Bone marrow (tissue), 2 donors: ENCODE measurements at regions not wholly inside any gene's neighbourhood (a gene's known extent, or its start where the extent isn't known, plus 50 kb on each side); places are given as distances from the start of the nearest gene placed in this dataset.

Source experiments
- DNase-seq, 2 donors: peaks; one replicate each; lab custom pipeline; 2025; lab: John Stamatoyannopoulos, UW

DNA sequence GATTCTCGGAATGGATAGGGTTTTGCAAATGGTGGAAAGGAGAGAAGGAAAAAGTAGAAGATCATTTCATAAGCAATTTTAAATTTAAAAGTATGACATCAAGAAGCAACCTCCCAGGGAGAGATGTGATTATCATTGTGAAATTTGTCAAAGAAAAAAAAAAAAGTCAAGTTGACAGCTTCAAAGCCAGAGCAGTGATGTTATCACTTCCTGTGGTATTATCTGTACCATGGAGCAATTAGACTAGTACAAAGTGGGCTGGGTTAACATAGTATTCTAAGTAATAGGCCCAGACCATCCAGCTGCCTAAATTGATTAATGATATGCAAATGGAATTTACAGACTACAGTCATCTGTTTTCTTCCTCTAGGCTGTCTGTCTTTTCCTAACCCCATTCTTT, 84.0 kb upstream of the NPY start:
- DNase-seq, result no peak

GRCh38 chr7:24200407-24200966, 83.5 kb upstream of the NPY start:
- no peak for DNase-seq

DNA sequence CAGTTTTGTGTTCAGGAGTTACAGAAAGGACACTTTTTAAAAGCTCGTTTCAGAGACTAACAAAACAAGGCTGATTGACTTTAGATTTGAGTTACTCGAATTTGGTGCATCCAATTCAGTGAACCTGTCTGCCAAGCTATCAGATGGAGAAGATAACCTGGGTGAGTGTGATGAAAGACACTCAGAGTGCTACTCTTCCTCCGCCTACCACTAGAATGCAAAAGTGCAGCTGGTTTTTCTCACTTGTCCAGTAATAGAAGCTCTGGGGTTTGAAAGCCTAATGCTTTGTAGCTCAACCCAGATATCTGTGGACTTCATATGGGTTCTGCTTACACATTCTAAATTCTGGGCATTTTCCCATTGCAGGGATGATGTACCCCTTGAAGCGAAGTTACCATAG, 82.8 kb upstream of the NPY start:
- no peak for DNase-seq

- no peak for DNase-seq
Measured at GRCh38 chr7:24212073-24212472, 71.9 kb upstream of the NPY start.

DNA sequence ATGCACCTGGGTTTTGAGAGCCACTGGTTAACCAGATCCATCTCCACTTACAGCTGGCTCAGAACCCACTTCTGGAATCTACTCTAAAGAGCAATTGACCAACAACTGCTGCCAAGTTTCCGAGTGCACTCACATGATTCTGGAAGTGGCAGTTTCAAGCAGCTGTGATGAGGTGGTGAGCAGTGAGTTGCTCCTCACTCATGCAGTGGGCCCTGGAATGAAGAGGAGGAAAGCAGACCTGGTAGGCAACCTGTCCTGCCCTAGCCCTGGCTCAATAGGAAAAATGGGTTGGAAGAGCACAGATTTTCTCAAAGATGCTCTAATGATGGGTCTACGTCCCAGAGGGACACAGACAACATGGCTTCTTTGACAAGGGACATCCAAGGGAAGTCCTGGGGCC, 70.7 kb upstream of the NPY start:
- no peak for DNase-seq

GRCh38 chr7:24214670-24215069, 69.3 kb upstream of the NPY start:
- DNase-seq, result no peak

- DNase-seq, result no peak
Measured at GRCh38 chr7:24216576-24217125, 67.3 kb upstream of the NPY start.

GRCh38 chr7:24221500-24221899, 62.5 kb upstream of the NPY start:
- DNase-seq, result no peak

DNA sequence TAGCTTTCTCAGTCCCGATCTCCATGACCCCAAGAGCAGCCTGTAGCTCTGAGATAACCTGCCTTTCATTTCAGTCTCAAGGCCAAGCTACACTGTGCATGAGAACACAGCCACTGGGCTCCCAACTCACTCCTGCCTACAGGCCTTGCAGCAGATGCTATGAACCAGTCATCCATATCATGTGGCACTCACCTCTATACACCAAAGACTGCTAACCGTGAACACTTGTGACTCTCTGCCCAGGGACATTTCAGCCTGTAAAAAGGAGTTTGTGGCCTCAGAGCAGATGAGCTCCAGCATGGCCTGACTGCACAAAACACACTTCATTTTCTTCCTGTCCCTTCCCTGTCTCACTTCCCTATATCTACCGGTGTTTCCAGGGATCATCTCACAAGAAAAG, 56.9 kb upstream of the NPY start:
- DNase-seq, result no peak

- peak in 1 of 2 donors; percentile 20 for DNase-seq
Measured at GRCh38 chr7:24227603-24228359, 56.2 kb upstream of the NPY start.

GRCh38 chr7:24229481-24230226, 54.3 kb upstream of the NPY start:
- no peak for DNase-seq

- DNase-seq, result no peak
Measured at GRCh38 chr7:24231493-24231892, 52.5 kb upstream of the NPY start.

DNA sequence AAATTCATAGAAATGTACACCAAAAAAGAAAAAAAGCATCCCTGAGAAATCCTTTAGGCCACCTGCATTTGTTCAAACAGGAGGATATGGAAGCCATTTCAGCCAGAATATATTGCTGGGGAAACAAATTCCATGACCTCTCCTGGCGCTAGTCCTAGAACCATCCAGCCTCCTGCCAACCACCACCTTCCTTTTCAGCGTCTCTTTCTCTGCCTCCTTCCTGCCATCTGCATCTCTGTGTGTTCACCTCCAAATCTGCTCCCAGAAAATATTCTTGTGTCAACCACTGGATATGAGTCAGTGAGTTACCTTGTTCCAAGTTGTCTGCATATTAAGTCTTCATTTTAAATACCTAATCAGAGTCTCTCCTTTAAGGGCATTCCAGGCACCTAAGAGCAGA, 50.6 kb upstream of the NPY start:
- no peak for DNase-seq
